DMS114 treated with DMSO at 0.1 percent for 48 hours (cell line): ENCODE measurements at regions not wholly inside any gene's neighbourhood (a gene's known extent, or its start where the extent isn't known, plus 50 kb on each side); places are given as distances from the start of the nearest gene placed in this dataset.
"Not testable (repeated sequence)": the region's sequence is repeated elsewhere in the genome, so short reads cannot be mapped to it uniquely, and the experiment has no call there.

Source experiments
- DNase-seq: peaks from one replicate; lab custom pipeline; 2025; ENCODE audit not compliant: unreplicated experiment; lab: John Stamatoyannopoulos, UW

DNA sequence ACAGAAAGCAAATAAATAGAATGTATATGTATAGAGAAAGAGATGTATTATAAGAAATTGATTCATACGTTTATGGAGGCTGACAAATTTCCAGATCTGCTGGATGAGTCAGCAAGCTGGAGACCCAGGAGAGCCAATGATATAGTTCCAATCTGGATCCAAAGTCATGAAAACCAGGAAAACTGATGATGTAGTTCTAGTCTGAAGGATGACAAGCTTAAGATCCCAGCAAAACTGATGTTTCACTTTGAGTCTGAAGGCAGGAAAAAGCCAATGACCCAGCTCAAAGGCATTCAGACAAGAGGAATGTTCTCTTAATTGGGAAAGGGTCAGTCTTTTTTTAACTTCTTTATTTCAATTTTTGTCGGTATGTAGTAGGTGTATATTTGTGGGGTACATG is 102.6 kb downstream of the LHFPL1 start:
- no peak for DNase-seq

DNA sequence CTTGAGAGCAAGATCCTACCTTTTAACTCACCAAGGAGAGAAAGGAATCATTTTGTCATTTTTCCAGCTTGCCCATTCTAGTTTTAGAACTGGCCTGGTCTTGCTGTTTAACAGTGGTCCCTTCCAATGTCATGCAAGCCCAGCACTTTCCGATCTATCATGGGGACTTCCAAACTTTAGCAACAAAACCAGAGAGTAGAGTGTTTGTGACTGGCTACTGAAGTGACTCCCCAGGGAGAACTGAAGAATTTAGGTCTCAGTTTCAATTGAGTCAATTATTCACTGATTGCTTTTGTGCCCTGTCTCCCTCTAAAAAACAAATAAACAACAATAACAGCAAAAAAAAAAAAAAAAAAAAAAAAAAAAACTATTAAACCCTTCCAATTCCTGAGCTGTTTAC is 108.3 kb downstream of the LHFPL1 start:
- no peak for DNase-seq

- no peak for DNase-seq
These were observed 123.9 kb downstream of the LHFPL1 start for GRCh38 chrX:112555831-112556230.

GRCh38 chrX:112545051-112545450 is 134.7 kb downstream of the LHFPL1 start:
- DNase-seq: no peak

GRCh38 chrX:112536544-112536943 is 143.2 kb downstream of the LHFPL1 start:
- no peak for DNase-seq

GRCh38 chrX:112527903-112528302 is 151.8 kb downstream of the LHFPL1 start:
- no peak for DNase-seq

DNA sequence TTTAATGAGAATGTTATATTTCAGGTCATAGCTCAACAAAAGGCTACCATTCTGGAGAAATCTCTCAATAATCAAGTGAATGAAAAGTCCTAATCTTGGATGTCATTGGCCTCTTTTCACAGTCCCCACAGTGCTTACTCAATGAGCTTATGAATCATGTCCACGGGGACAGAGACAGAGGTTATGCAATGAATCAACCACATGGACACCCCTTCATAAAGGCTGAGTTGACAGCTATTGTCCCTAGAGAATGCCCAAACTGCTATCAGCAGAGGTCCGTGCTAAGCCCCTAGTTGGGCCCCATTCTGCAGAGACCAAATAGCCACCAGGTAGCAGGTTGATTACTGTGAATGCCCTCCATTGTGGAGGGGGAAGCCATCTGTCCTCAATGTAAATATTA is 158.1 kb downstream of the LHFPL1 start:
- no peak for DNase-seq

GRCh38 chrX:112520124-112520523 is 159.6 kb downstream of the LHFPL1 start:
- DNase-seq: no peak

DNA sequence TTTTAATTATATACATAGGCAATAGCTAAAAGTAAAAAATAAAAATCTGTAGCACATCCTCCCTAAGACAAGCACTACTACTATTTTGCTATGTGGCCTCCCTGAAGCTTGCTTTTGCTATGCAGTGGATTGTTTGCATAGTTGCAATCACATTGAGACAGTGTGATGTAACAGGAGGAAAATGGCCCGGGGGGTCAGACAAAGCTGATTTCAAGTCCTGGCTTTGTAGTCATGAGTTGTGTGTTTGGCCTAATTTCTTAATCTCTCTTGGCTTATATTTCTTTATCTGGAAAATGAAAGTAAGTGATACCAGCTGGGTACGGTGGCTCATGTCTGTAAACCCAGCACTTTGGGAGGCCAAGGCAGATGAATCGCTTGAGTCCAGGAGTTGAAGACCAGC is 166.6 kb downstream of the LHFPL1 start:
- DNase-seq: no peak

GRCh38 chrX:112512509-112512908 is 167.2 kb downstream of the LHFPL1 start:
- DNase-seq: no peak

DNA sequence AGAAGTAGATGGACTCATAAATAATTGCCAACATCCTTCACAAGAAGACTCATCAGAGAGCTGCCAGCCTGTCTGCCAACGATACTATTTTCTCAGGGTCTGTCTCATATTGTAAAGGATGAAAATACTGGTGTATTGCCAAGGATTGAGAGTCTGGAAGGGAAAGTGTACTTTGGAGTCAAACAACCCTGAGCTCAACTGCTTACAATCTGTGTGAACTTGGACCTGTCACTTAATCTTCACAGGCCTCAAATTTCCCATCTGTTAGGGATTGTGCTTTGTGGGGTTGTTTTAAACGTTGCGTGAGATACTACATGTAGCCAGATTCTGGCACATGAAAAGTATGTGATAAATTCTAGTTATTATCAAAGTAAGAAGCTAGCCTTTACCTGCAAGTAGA is 169.1 kb downstream of the LHFPL1 start:
- DNase-seq: no peak

GRCh38 chrX:112477653-112478052 is 202.1 kb downstream of the LHFPL1 start:
- no peak for DNase-seq

- no peak for DNase-seq
These were observed 206.1 kb downstream of the LHFPL1 start for GRCh38 chrX:112473654-112474053.

DNA sequence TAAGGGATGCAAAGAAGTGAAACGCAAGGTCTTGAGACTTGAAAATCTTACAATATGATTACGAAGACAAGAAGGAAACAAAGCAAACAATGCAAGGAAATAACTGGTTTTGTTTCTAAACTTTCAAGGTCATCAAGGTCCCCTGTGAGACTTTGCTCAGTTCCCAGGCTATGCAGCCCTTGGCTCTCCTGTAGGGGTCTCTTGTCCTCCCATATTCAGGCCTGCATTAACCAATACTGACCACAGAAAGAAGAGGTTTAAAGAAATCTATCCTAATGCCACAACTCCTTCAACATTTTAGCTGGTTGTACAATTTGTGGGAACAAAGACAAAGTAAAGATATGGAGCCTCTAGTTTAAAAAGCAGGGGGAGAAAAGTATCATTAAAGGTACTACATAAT is 209.2 kb downstream of the LHFPL1 start:
- no peak for DNase-seq

- DNase-seq: not testable (repeated sequence)
These were observed 217.7 kb downstream of the LHFPL1 start for GRCh38 chrX:112461949-112462450.

DNA sequence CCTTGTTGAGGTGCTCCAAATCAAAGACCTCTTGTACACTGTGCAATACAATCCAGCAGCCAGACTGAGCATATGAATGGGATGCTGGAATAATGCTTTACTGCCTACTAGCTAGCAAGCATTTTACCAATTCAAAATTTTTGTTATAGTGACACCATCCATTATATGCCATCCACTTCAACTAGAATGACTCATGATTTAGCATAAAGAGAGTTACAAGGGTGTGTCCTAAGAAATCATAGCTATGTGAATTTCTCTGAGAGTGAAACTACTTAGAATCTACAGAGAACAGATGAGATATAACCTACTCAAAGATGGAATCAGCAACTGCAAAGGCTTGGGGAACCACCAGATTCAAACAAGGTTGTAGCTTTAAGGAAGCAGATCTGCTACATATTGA is 221.9 kb downstream of the LHFPL1 start:
- DNase-seq: no peak

GRCh38 chrX:112450810-112451209 is 228.9 kb downstream of the LHFPL1 start:
- no peak for DNase-seq

DNA sequence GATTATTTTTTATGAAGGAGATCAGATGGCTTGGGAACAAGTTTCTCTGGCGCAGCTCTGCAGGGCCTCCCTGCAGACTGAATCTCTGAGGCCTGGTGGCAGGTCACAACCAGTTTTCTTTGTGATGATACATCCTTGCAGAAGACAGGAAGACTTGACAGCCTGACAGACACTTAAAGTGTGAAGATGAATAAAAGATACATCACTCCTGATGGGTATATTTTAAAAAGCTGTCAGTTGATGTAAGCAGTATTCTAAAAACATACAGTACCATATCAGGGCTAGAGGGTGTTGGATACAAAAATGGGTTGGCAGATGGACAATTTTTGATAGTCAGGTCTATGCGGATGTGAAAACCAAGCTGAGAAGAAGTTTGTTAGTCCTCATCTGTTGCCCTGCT is 239.5 kb downstream of the LHFPL1 start:
- no peak for DNase-seq

- no peak for DNase-seq
These were observed 255.6 kb downstream of the LHFPL1 start for GRCh38 chrX:112424166-112424565.

DNA sequence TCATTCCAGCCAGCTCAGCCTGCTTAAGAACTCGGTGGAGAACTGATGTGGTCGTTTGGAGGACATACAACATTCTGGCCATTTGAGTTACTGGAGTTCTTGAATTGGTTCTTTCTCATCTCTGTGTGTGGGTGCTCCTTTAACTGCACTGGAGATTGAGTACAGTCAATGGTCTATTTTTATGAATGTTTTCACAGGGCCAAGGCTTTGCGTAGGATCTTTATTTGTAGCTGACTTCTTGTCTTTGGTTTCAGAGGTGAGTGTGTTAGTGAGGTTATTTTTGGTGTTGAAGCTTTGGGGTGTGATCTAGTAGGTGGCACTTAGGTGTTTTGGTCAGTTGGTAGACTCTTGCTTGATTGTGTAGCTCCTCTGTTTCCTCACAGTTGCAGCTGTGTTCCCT is 288.4 kb downstream of the LHFPL1 start:
- no peak for DNase-seq

DNA sequence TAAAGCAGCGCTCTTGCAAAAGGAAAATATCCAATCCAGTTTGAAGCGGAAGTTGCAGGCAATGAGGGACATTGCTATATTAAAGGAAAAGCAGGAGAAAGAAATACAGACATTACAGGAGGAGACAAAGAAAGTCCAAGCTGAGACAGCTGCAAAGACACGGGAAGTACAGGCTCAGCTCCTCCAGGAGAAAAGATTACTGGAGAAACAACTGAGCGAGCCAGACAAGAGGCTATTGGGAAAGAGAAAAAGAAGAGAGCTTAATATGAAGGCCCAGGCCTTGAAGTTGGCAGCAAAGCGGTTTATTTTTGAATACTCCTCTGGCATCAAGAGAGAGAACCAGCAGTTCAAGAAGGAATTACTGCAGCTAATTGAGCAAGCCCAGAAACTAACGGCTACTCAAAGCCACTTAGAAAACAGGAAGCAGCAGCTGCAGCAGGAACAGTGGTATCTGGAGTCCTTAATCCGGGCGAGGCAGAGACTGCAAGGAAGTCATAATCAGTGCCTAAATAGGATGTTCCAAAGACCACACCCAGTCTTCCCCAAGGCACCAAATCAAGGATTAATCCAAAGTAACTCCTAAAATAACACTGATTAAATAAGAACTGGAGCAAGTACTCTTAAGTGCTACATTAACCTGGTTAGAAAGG is 298.0 kb downstream of the LHFPL1 start:
- not testable (repeated sequence) for DNase-seq

- DNase-seq: no peak
These were observed 298.1 kb upstream of the TRPC5 start for GRCh38 chrX:112380541-112381278.

DNA sequence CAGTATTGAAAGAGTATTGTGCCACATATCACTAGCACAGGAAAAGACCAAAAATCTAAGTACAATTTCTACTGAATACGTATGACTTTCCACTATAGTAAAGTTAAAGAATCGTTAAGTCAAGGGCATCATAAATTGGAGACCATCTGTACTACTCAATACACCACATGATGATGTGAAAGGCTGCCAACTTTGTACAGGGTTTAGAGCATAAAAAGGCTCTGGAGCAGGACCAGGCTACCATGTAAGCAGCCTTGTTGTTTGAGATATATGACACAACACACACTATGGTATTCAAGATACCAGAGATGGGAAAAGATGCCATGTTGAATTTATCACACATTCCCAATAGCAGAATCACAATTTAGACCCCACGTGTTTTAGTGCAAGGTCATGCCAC is 294.9 kb upstream of the TRPC5 start:
- DNase-seq: no peak
